HG02973 (cell line): ENCODE measurements at regions not wholly inside any gene's neighbourhood (a gene's known extent, or its start where the extent isn't known, plus 50 kb on each side); places are given as distances from the start of the nearest gene placed in this dataset.
"Not testable (repeated sequence)": the region's sequence is repeated elsewhere in the genome, so short reads cannot be mapped to it uniquely, and the experiment has no call there.

ENCODE experiments used
- ATAC-seq: cut with Tn5 transposase; IDR thresholded peaks from one replicate; pipeline ENCODE4 v1.9.1; 2021; ENCODE audit warnings: moderate library complexity; ENCODE audit not compliant: unreplicated experiment

DNA sequence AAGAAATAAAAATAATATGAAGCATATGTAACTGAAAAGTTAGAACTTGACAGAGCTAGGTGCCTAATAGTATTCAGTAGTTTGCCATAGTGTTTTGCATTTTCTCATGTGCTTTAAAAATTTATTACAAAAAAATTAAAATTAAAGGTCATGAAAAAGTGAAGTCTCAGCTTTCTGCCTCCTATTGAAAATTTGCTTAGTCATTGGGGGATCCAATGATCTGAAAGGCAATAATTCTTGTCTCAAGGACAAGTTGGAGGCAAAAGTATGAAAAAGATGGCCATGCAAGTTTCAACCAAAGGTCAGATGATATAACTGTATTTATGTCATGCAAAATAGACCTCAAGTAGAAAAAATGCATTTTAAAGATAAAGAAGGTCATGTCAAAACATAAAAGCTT lies 140.7 kb downstream of the DUSP10 start:
- ATAC-seq: no peak

DNA sequence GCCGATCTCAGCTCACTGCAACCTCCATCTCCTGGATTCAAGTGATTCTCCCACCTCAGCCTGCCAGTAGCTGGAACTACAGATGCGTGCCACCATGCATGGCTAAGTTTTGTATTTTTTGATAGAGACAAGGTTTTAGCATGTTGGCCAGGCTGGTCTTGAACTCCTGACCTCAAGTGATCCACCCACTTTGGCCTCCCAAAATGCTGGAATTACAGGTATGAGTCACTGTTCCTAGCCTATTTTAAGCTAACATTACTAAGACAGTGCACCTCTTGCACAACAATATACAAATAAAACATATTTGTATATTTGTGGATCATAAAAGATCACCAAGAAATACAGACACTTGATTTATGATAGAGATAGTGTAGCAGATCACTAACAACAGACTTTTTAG lies 139.1 kb downstream of the DUSP10 start:
- no peak for ATAC-seq

DNA sequence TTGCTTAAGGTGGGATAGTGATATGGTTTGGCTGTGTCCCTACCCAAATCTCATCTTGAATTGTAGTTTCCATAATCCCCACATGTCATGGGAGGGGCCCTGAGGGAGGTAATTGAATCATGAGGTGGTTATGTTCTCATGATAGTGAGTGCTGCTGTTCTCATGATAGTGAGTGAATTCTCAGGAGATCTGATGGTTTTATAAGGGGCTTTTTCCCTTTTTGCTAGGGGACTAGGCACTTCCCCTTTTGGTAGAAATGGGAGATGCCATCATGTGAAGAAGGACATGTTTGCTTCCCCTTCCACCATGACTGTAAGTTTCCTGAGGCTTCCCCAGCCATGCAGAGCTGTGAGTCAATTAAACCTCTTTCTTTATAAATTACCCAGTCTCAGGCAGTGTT lies 137.5 kb downstream of the DUSP10 start:
- ATAC-seq: not testable (repeated sequence)

DNA sequence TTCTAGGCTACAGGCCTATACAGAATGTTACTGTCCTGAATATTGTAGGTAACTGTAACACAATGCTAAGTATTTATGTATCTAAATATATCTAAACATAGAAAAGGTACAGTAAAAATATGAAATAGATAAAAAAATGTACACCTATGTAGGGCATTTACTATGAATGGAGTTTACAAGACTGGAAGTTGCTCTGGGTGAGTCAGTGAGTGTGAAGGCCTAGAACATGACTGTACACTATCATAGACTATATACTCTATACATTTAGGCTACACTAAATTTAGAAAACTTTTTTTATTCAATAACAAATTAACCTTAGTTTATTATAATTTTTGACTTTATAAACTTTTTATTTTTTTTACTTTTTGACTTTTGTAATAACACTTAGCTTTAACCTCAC lies 136.9 kb downstream of the DUSP10 start:
- no peak for ATAC-seq

DNA sequence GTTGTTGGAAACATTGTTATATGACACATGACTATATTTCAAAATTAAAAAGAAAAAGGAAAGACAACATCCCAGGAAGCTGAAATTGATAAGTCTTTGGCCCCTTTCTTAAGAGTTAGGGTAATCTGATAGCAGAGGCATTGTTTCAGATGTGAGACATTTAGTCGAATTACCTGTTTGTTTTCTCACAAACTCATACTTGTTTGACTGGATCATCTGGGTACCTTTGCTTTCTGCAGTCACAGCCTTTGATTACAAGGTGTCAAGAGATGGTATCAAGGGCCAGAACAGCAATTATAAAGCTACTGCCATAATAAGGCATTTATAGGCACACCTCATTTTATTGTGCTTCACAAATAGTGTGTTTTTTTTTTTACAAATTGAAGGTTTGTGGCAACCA lies 136.3 kb downstream of the DUSP10 start:
- no peak for ATAC-seq

DNA sequence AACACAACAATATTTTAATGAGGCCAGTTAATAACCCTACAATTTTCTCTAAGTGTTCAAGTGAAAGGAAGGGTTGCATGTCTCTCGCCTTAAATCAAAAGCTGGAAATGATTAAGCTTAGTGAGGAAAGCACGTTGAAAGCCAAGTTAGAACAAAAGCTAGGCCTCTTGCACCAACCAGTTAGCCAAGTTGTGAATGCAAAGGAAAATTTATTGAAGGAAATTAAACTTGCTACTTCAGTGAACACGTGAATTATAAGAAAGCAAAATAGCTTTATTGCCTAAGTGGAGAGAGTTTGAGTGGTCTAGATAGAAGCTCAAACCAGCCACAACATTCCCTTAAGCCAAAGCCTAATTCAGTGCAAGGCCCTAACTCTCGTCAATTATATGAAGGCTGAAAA lies 135.6 kb downstream of the DUSP10 start:
- ATAC-seq: no peak

DNA sequence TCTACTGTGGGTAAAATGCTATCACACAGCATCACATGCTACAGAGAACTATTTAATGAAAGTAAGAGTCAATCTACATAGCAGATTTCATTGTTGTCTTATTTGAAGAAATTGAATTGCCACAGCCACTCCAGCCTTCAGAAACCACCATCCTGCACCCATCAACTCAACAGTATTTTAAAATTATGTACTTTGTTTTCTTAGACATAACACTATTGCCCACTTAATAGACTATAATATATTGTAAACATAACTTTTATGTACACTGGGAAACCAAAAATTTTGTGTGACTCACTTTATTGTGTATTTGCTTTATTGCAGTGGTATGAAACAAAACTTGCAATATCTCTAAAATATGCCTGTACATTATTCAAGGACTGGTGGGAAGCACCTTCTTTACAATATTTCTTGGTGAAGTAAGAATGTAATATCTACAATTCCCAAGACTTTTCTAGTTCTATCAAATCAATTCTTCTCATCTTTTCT lies 133.0 kb downstream of the DUSP10 start:
- ATAC-seq: no peak

DNA sequence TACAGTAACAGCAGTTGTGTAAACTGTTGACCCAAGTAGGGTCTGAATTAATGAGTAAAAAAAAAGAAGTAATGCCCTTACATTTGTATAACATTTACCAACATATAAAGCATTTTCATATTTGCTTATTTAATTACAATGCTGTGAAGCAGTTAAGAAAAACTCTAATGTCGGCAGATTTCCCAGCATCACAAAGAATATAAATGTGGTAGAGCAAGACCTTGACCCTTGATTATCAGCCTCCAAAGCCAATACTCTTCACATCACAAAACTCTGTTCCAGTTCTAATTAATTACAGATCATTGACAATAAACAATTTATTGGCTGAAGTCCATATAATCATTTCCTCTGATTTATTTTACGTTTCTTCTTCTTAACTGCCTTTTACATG lies 130.2 kb downstream of the DUSP10 start:
- no peak for ATAC-seq

DNA sequence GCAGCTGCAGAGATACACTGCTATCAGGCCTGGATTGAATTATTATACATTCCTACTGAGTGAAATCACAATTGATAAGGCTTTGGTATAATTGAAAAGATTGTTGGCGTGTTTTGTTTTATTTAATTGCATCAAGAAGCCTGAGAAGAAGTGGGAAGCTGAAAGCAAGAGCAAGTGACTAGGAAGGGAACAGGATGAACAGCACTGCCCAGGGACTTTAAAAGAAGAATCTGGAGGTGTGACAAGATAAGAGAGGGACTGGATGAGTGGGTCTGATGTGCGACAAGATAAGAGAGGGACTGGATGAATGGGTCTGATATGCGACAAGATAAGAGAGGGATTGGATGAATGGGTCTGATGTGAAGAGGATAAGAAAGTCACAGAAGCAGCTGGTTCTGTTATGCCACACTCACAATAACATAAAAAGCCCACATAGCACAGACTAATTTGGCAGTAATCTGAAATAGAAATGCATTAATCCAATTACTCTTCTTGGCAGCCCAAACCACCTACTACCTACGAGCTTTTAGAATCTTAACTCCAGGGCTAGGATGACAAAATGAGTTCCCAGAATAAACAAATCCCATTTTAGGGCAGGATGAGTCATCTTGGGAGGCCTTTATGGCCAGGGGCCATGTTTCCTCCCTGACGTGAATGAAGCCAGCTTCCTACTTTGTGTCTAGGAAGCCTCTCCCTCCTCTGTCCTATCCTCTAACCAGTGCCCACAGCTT lies 129.7 kb downstream of the DUSP10 start:
- ATAC-seq: no peak

DNA sequence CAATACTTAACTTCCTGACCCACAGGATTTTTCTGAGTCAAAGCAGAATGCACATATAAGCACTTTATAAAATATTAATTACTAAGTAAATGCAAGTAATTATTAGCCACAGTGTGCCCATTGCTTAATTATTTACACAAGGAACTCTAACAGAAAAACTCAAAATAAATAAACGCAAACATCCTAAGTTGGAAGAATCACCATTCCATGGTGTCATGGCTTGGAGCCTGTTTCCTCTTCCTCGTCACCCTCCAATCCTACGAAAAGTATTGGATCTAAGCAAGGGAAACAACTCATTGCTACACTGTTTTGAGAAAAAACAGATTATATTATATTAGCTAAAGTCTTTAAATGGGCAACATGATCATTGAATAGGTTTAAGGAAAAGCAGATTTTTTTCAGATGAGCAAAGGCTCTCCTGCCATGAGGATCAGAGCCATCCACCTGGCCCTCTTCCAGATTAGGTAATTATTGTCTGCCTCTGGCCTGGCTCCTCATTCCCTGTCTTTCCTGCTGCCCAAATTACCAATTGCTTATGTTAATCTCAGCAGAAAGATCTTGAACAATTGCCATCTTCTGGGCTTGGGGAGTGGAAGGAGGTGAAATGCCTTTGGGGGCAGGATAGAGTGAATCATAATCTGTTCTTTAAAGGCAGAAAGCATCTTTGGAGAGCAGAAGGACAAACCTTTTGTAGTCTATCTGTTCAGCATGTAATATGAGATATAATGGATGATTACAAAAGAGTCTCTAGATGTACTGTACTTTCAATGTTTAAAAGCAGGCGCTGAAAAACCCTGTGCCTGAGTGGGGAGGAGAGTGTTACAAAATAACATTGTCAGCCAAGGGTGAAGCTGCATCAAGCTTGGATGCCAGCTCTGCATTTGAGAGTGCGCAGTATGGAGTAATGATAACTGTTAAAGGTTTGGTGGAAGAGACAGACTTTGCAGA lies 121.2 kb downstream of the DUSP10 start:
- ATAC-seq: no peak

DNA sequence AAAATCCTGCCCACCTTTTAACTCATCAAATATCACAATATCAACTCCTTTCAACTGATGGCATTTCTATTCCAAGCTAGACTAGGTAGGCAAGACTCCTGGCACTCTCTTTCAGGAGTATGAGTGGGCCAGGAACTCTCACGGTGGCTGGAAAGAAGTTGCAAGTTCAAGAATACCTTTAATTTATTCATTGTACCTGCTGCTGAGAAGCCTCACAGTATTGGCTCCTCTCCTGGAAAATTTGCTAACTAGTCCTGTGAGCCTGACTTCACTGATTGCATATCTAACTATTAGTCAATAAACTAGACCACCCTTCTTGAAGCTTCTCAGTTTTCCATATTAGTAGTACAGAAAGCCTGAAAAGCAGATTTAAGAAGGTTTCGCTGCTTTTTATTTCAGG lies 120.2 kb downstream of the DUSP10 start:
- ATAC-seq: no peak

DNA sequence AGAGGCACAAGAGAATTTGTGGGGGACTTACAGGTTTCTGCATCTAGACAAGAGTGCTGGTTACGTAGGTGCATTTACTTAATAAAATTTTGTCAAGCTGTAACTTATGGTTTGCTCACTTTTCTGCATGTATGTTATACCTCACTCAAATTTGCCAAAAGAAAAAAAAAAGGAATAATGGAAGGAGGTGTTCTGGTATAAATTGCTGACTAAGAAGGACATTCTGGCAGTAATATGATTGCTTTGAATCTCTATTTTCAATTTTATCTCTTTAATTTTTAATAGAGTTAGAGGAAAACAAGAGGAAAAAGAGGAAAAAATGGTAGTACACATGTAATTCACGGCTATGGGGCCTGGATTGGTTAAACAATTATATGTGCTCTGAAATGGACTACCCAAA lies 119.5 kb downstream of the DUSP10 start:
- ATAC-seq: no peak

DNA sequence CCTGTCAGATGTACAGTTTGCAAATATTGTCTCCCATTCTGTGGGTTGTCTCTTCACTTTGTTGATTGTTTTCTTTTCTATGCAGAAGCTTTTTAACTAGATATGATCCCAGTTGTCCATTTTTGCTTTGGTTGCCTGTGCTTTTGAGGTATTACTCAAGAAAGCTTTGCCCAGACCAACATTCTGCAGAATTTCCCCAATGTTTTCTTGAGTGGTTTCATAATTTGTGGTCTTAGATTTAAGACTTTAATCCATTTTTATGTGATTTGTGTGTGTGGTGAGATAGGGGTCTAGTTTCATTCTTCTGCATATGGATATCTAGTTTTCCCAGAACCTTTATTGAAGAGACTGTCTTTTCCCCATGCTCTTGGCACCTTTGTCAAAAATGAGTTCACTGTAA lies 116.9 kb downstream of the DUSP10 start:
- ATAC-seq: no peak

DNA sequence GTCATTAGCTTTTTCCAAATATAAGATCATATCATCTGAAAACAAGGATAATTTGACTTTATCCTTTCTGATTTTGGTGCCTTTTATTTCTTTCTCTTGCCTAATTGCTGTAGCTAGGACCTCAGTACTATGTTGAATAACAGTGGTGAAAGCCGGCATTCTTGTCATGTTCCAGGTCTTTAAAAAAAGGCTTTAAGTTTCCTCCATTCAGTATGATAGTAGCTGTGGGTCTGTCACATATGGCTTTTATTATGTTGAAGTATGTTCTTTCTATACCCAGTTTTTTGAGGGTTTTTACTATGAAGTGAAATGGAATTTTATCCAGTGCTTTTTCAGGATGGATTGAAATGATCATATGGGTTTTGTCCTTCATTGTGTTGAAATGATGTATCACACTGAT lies 115.8 kb downstream of the DUSP10 start:
- no peak for ATAC-seq

DNA sequence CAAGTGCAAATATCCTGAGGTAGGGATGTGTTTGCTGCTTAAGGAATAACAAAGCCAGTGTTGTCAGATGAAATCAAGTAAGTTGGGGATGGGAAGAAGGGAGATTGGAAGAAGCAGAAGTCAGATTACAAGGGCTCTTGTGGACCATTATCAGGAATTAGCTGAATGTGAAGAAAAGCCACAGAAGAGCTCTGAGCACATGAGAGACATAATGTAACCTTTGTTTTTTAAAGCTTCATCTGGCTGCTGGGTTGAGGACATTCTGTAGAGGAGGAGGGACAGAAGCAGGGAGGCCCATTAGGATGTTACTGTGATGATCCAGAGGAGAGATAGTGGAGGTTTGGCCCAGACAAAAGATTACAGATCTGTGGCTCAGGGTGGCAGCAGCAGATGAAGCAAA lies 111.7 kb downstream of the DUSP10 start:
- ATAC-seq: no peak

DNA sequence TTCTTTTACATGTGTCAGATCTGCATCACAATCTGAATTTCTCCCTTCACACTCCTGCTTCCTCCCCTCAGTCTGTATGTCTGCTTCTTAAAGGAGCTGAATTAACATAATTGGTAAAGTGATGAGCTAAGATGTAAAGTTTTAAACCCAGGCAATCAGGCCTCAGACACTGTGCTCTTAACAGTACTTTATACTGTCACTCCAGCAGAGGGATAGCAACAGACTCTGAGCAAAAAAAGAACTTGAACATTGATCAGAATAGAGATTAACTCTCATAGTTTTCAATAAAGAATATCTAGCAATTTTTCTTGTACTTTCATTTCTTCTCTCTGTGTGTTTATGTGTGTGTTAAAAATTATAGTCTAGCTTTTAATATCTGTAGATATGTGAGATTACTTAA lies 110.3 kb downstream of the DUSP10 start:
- no peak for ATAC-seq

DNA sequence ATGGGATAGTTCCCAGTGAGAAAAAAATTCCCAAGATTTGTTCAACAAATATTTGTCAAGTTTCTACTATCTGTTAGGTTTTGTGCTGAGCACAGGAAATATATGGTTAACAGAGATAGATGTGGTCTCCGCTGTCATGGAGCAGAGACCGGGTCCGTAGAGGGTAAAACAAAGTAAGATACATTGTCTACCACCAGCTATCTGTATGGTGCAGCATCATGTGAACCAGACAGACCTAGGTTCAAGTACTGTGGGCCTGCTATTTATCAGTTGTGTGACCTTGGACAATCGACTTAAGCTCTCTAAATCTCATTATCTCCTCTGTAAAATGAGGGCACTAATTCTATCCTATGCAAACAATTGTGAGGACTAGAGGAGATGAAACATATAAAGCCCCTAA lies 109.8 kb downstream of the DUSP10 start:
- ATAC-seq: no peak

DNA sequence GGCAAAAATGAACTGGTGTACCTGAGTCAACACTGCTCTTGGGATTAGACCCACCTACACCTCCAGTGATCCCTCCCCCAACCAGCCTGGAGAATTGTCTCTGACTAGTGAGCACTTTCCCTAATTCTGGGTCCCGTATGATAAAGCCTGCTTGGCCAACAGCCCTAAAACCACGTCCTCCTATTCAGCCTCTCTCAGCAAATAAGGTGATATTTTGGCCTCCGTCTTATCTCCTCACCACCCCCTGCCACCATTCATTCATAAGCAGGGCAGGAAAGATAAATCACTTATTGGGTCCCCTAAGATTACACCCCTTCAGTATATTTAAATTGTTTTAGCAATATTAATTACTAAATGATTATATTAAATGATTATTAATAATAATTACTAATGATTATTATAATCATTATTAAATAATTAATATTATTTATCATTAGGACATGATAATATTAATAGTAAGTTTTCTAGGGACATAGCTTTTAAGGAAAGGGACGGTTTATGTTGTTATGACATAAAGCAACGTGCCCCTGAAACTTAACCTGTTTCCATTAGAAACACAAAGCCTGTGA lies 108.0 kb downstream of the DUSP10 start:
- ATAC-seq: no peak

DNA sequence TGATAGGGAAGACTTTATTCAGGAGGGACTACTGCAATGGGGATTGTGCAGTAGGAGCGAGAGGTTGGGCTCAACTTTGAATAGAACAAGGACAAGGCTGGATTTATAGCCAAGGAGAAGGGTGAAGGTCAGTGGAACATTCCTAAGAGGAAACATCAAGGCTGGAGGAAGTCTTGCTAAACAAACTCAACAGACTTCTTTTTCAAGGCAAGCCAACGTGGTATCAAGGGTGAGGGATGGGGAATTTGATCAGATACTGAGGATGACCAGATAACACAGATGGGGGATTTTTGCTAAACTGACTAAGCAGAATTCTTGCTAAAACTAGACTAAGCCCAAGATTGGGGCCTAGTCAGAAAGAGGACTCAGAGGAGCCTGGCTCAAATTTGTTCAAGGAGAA lies 107.3 kb downstream of the DUSP10 start:
- ATAC-seq: no peak

DNA sequence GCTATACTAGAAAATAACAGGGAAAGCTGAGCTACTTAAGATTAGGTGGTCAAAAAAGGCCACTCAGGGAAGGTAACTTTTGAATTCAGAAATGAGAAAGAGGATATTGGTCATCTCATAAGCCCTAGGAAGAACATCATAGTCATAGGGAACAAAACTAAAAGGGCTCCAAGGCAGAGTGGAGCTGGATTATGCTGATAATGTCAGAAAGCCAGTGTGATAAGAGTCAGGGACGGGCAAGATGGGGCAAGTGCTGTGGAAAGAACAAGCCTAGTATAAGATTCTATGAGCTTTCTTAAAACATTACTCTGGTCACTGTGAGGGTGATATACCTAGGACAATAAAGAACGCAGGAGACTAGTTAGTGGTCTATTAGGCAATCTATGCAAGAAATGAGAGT lies 106.6 kb downstream of the DUSP10 start:
- ATAC-seq: no peak

DNA sequence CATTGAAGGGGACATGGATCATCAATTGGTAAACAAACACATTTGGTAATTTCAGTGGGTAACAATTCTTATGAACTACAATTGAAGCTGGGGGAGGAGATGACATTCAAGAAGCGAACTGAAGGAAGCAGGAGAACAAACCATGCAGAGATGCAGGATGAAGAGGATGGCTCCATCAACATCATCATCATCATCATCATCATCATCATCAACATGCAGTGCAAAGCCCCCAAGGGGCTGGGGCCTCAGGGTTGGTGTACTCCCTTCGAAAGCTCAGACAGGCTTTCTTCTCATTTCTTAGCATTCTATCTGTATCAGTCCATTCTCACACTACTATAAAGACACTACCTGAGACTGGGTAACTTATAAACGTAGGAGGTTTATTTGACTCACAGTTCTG lies 105.8 kb downstream of the DUSP10 start:
- ATAC-seq: no peak

DNA sequence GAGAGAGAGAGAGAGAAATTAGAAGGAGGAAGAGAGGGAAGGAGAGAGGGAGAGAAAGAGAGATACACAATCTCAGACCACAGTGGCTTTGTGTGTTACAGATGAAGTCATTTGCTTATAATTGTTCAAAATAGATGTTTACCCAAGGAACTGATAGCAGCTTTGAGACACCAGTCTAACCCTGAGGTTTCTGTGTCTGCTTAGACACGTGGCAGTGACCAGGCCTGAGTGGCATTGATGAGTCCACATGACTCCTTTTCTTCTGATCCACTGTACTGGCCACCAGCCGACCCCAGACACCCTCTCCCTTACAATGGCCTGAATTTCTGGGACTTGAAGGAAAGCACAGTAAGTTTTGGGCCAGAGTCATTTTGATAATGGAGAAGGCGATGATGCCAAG lies 104.9 kb downstream of the DUSP10 start:
- ATAC-seq: no peak
